GM18502 (cell line): ENCODE measurements at regions not wholly inside any gene's neighbourhood (a gene's known extent, or its start where the extent isn't known, plus 50 kb on each side); places are given as distances from the start of the nearest gene placed in this dataset.

Source experiments
- ATAC-seq: cut with Tn5 transposase; IDR thresholded peaks from one replicate; pipeline ENCODE4 v1.9.1; 2021; ENCODE audit warnings: mild to moderate bottlenecking; ENCODE audit not compliant: unreplicated experiment, poor library complexity

DNA sequence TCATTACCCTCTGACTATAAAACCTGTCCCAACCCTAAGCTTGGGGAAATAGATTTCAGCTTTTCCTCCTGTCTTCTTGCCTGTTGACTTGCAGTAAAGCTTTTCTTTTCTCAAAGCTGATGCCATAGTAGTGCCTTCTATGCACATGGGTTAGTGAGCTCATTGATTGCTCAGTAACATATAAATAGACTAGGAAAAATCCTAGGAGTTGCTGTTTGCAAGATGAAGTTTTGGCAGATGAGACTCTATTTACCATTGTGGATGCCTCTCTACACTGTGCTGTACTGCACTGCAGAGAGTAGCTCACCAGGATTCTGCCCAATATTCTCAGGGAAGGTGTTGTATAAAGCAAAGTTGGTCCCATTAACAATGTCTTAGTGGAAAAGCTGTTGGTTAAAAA is 262.7 kb upstream of the CD180 start:
- no peak for ATAC-seq

DNA sequence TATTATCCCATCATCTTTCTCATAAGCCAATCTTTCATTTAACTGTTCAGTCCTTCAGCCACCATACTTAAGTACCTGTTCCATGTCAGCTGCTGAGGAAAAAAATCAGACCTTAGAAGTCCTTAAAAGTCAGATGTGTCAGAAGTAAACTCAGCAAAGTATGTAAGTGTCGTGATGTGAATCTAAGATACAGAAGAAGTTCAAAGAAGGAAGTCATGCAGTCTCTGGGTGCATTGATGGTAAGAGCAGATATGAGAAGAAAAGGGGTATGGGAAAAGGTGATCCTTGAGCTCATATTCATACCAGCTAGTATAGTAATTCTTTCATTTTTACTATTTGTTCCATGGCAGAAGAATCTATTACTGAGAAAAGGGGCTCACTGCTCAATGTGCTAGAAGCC is 259.4 kb upstream of the CD180 start:
- no peak for ATAC-seq

DNA sequence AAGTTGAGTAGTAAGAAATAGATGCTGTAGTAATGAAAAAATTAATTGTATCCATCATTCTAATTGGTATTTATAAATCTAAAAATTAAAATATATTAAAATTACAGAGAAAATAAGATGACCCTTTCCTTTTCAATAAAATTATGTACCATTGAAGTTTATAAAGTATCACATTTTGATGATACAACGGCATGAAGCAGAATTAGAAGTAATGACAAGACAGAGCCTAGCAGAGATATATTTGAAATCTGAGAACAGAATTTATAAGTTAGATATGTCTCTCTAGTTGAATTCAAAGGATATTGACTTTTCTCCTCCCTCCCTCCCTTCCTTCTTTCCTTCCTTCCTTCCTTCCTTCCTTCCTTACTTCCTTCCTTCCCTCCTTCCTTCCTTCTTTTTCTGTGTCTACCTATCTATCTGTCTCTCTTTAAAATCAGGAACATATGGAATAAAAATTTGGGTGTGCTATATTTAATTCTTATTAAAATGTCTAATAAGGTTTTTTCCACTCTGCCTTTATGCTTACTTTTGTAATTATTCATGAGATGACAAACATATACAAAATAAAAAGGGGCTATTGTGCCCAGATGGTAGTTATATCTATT is 258.5 kb upstream of the CD180 start:
- no peak for ATAC-seq

DNA sequence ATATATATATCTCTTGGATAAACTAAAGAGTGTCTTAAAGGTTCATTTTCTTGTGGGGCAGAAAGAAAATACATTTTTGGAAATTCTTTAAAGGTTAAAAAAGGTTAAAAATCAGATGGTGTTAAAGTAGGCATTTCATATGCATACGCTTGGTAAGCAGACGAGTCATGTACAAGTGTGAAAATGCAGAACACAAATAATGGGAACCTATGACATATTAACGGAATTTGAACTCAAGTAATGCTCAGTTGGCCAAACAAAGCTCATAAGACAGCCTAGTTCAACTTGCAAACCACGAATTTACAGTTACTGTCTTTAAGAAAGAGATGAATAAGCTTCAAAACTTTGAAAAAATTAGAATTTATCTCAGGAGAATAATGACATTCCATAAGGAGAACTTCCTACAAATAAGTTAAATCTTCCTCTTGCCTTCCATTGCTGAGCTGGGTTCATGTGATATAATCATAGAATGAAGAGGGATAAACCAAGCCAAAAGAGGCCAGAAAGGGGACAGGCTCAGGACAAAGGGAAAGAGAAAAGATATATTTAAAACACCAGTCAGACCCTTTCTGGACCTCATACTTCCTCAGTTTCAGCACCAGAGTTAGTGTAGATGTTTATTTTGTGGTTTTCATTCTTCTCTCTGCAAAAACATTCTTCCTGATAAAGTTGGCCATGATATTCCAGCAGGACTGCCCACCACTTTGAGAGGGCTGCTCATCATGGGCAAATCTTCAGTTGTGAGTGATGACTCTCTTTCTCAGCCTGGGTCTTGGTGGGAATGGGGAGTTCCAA is 256.7 kb upstream of the CD180 start:
- no peak for ATAC-seq

DNA sequence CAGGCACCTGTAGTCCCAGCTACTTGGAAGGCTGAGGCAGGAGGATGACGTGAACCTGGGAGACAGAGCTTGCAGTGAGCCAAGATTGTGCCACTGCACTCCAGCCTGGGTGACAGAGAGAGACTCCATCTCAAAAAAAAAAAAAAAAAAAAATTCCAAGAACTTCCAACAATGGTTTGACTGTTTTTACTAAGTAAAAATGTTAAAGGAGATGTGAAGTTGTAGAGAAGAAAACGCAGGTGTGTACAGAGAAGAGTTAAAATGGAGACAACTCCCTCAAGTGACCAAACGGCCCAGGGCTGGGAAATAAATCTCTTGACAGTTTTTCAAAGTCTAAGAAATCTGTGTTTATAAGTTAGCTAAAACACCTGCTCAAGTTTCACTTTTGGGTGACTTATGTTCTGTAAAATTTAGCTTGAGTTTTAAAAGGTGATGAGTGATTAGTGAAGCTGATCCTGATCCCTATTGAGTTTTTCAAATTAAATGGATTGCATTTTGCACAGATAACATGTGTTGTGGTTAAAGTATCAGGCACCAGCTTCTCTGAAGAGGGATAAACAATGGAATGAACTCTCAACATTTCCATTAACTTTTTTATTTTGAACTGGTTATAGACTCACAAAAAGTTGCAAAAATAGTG is 255.2 kb upstream of the CD180 start:
- ATAC-seq: no peak

DNA sequence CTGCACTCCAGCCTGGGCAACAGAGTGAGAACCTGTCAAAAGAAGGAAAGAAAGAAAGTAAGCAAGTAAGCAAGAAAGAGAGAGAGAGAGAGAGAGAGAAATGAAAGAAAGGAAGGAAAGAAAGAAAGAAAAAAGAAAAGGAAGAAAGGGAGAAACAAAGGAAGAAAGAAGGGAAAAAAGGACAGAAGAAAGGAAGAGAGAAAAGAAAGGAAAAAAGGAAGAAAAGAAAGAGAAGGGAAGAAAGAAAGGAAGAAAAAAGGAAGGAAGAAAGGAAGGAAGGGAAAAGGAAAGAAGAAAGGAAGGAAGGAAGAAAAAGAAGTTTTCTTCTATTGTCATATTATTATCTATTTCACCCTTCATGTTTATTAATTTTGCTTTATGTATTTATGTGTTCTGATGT is 251.1 kb upstream of the CD180 start:
- no peak for ATAC-seq

DNA sequence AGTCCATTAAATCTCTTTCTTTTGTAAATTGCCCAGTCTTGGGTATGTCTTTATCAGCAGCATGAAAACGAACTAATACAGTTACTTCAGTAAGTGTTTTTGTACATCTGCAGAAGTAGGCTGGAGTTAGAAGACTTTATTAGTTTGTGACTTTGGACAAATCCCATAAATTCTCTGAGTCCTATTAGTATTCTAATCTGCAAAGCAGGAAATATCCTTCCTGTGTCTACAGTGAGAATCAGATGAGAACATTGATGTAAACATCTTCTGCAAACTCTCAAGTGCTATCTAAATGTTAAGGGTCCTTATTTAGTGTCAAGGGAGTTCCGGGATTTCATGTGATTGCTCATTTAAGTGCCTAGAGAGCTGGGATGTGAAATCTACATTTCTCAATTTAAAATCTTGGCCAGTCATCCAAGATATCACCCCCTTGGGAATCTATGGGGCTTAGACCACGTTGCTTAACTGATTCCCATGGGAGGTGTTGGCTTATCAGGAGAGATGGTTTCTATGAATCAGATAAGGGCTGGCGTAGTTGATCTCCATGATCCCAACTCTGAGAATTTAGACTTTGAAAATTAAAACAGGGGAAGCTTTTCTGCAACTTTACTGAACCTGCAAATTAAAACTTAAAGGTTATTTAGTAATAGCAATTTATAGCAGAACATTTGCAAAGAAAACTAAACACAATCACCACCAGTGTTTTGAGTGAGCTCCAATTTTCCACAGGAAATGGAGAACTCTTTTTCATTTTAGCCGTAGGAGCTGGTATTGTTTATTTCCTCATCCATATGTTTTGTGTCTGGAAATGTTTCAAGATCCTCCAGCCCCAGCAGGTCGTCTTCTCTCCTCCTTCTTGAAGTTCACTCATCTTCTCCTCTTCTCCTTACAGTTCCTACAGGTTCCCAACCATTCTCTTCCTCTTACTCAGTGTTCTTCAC is 241.6 kb upstream of the CD180 start:
- ATAC-seq: no peak

DNA sequence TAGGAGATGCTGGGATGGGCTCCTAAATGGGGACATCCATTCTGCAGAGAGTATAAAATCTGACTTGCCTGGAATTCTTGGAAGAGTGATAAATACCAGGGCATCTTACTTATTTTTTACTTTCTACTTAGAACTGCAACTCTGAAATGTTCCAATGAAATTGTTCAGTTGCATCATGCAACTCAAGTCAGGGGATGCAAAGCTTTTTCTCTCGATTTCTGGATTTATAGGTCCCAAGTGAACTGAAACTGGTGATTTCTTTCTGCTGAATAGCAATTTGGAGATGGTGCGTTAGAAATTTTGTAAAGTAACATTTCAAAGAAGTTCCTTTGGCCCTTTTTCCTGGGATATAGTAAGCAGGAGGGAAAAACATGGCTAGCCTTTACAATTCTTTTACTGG is 238.4 kb upstream of the CD180 start:
- no peak for ATAC-seq

DNA sequence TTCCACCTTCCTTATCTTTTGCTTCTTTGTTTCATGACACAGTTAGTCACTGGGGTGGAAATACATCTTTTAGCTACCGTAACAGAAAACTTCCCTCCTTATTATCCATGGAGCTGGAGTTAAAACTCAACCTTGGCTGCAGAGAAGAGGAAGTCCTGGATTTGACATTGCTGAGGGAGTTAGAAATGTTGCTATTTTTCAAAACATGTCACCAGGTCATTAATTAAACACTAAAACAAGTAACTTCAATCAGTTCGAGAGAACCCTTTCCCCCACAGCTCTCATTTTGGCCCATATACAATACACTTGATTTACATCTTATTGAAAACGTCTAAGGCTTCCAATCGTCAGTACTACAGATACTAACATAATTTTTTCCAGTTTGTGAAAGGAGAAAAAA is 237.9 kb upstream of the CD180 start:
- no peak for ATAC-seq

DNA sequence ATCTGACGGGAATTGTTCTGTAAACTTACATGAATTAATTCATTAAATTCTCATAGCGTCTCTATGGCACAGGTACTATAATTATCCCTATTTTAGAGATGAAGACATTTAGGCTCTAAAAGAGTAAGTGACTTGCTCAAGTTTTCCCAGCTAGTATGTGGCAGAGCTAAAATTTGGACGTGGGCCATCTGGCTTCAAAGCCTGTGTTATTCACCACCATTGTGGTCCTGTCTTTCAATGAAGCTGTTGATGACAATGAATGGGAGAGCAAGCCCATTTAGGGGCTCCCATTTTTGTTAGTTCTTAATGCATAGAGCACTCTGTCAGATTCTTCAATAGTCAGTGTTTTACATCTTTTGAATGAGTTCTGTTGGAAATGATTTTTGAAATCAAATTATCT is 236.0 kb upstream of the CD180 start:
- no peak for ATAC-seq

DNA sequence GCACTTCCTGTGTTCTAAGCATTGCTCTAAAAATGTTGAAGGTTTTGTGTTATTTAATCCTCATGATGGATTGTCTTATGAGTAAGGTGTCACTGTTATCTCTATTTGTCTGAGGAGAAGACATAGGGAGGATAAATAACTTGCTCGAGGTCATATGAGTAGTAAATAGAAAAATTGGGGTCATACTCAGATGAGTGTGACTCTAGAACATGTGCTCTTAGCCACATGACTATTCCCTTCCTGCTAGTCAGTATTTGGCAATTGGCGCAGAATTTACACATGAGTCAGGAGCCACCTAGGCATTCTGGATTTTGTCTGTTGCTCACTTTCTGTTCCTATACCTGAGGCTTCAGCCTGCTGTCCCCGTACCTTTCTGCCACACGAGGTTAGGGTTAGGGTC is 234.6 kb upstream of the CD180 start:
- ATAC-seq: no peak

DNA sequence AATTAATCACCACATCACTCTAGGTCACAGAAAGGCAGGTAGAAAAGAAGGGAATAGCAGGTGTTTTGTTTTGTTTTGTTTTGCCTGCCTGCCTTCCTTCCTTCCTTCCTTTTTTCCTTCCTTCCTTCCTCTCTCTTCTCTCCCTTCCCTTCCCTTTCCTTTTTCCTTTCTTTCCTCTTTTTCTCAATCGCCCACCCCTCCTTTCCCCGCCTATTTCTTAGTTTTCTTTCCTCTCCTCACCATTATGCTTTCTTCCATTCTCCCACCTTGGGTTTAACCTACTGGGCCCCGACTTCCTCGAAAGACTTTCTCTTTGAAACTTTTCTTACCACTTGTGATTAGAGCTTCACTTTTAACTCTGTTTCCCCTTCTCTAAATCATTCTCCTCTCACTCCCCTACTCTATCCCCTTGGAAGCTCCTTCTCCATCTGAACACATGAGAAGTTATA is 231.3 kb upstream of the CD180 start:
- no peak for ATAC-seq

DNA sequence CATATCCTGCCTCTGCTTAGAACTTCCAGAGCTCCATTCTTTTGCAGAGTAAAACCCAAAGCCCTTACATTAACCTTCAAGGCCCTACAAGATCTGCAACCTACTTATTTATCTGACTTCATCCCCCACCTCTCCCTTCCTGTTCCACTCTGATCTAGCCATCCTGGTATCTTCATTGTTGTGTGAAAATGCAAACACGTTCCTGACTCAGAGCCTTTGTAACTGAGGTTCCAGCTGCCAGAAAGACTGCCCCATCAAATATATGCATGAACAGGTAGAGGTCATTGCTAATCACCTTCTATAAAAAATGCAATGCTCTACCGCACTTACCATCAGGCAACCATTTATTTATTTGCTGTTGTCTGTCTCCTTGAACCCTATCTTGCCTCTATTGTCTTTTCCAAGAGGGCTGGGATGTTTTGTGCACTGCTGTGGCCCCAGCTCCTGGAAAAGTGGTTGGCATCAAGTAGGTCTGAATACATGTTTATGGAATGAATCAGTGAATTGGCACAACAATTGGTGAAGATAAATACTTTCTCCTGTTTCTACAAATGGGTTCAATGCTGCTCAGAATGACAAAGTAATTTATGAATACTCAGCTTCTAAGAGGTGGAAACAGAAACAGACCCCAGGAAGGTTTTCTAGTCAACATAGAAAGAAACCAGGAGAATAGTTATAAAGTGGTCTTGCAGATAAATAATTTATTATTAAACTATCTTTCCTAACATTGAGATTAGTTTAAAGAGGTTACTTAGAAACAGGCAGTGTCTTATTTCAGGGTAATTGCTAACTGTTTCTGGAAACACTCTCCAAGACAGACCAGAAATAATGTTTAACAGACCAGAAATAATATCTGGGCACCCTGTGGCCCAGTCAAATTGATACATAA is 230.6 kb upstream of the CD180 start:
- ATAC-seq: no peak

DNA sequence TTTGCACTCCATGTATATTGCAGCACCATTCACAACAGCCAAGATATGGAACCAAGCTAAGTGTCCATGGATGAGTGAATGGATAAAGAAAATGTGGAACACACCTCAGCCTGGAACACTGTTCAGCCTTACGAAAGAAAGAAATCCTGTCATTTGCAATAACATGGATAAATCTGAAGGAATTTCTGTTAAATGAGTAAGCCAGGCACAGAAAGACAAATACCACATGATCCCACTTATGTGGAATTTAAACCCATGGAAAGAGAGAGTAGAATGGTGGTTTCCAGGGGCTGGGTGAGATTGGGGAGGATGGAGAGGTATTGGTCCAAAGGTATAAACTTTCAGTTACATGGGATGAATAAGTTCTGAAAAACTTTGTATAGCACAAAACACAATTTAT is 228.9 kb upstream of the CD180 start:
- ATAC-seq: no peak

DNA sequence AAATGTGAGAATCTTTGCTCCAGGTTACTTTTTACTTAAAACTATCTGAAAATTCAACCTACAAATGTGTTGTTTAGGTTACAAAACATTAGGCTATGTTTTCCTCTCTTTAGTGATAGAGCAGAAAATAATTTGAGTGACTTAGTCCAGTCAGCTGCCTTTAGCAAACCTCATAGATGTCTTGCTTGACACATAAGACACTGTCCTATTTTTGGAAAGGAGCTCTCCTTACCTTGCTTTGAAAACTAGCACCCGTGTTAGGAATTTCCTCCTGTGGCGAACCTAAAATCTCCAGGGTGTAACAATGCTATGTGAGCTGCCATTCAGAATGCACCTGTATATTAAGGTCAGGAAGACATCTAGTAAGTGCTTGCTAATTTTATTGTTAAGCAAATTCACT is 221.2 kb upstream of the CD180 start:
- no peak for ATAC-seq

DNA sequence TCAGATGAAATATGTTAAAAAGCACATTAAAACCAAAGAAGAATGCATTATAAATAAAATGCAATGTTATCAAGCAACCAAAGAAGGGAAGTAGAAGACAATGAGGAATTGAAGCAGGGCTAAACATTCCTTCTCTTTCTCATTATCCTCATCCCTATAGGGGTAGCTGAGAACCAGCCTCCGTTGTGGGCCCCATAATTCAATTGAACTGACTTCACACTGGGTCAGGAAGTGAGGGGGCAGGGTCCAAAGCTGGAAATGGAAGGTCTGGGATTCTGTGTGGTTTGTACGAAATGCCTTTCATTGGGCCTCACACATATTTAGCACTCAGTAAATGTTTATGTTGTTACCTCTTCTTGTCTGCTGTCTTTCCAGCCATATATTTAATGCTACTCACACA is 220.4 kb upstream of the CD180 start:
- ATAC-seq: no peak

DNA sequence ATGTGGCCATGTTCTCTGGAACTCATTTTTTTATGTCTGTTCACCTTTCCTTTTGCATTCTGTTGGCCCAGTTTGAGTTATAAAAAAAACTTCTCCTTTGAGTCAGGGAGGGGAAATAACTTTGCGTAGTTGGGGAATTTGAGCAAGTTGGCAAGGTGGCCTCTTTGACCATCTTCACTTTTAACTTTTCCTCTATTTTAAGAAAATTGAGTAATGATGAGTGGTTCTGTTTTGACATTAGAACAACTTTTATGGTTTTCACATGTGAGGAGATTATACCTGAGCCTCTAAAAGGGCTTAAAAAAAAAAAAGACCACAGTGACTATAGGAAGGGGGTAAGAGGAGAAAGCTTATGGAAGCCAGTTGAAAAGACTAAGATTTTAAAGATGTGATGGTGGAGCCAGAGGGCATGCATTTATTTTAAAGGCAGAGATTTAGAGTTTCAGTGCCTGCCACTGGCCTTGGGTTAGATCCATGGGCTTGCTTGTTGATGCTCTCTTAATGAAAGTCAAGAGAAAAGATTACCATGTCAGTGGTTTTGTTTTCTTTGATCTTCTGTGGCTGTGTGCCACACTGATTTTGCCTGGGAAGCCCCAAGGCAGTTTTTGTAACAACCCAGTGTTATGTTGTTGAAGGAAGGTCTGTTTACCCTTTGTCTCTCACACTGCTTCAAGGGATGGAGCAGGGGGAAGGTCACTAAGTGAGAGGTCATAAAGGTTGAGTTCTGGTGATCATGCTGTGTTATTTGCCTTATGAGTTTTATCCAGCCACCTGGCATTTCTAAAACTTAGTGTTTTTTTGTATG is 219.7 kb upstream of the CD180 start:
- no peak for ATAC-seq

DNA sequence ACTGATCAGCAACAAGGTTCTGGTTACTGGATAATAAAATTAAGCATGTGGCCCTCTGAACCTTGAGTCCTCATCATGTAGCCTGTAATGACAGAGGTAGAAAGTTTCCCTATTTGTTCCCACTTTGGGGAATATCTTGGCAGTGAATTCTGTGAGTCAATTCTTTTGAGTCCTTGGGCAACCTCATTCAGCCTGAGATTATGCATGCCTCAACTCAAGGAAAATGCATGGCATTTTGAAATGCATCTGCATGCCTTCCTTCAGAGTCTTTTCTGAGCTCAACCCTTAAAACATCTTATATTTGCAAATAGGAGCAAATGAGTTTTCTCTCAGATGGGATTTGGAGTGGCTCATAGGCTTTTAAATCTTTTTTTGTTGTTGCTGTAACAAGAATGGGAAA is 218.1 kb upstream of the CD180 start:
- no peak for ATAC-seq

DNA sequence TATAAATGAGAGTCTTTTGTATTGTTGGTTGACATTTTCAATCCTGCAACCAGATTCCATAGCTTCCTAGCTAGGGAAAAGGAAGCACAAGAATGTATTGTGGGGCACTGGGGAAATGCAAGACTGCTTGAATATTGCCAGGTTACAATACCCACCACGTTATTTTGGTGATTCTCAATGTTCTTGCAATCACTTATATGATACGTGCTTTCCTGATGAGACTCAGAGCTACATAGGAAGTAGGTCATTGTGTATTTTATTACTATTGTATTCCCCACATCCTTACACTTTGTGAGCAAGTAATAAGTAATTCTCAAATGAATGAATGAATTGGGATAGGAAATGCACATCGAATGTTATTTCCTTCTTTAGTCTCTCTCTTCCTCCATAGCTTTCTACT is 217.1 kb upstream of the CD180 start:
- ATAC-seq: no peak
